GM12878 (cell line): ENCODE measurements at regions not wholly inside any gene's neighbourhood (a gene's known extent, or its start where the extent isn't known, plus 50 kb on each side); places are given as distances from the start of the nearest gene placed in this dataset.

ENCODE experiments used
- ATAC-seq: fragments of 200-7000 bp; cut with Tn5 transposase; 3 replicates; pipeline ENCODE4 v1.9.1; 2020; ENCODE audit warnings: mild to moderate bottlenecking, moderate library complexity
- BruUV-seq: library from RNA; stranded (reverse); fragments of 400-500 nt; replicated peaks from 2 replicates; lab custom pipeline; 2021; lab: Mats Ljungman, UMichigan
- CTCF ChIA-PET: fragments of 300-600 bp; sonication (Branson Sonifier 250); formaldehyde crosslinking; extraction: SDS; loops from one replicate; lab custom pipeline; 2021; ENCODE audit warnings: inconsistent platforms; lab: Yijun Ruan, JAX
- POLR2A ChIA-PET: fragments of 350-600 bp; formaldehyde crosslinking; extraction: SDS; loops from one replicate; lab custom pipeline; 2021; ENCODE audit warnings: inconsistent platforms; lab: Charles Lee
- RAD21 ChIA-PET: fragments of 300-600 bp; sonication (Branson Sonifier 250); formaldehyde crosslinking; loops from one replicate; lab custom pipeline; 2023; ENCODE audit warnings: antibody characterized with exemption; ENCODE audit not compliant: unreplicated experiment; lab: Charles Lee
- SMC1A ChIA-PET: fragments of 300-600 bp; sonication (Branson Sonifier 250); formaldehyde crosslinking; loops from one replicate; lab custom pipeline; 2023; ENCODE audit not compliant: unreplicated experiment, uncharacterized antibody; lab: Charles Lee
- DNase-seq: peaks from one replicate; pipeline ENCODE4 v3.0.0-alpha.2; 2011; ENCODE audit warnings: low read depth, low spot score
- FAIRE-seq: peaks from 3 replicates; lab custom pipeline; 2011; peaks lifted over from hg19 to GRCh38; lab: Jason Lieb, UNC
- H2AFZ ChIP-seq: 2 replicates; pipeline ENCODE4 v1.6.0; 2011; ENCODE audit warnings: low read depth, low read length, control low read depth; ENCODE audit not compliant: control insufficient read depth
- H3K27ac ChIP-seq: 2 replicates; pipeline ENCODE4 v1.5.1; 2011; ENCODE audit warnings: control low read depth; ENCODE audit not compliant: control insufficient read depth, insufficient read depth
- H3K27me3 ChIP-seq, 2 experiments: replicated peaks in 1 of 2; 2 replicates each; pipeline versions ENCODE4 v1.6.0 to v1.6.1; 2011; ENCODE audit warnings: low read length in 1 of 2; ENCODE audit not compliant: control insufficient read depth in 2 of 2, insufficient read depth in 2 of 2
- H3K36me3 ChIP-seq, 2 experiments: 2 replicates each; pipeline ENCODE4 v1.5.1; 2011; ENCODE audit warnings: low read length in 1 of 2; ENCODE audit not compliant: control insufficient read depth in 2 of 2, insufficient read depth in 2 of 2
- H3K4me1 ChIP-seq: 2 replicates; pipeline ENCODE4 v1.6.1; 2011; ENCODE audit warnings: mild to moderate bottlenecking, low read length, moderate library complexity, mixed read lengths; ENCODE audit not compliant: control insufficient read depth, insufficient read depth
- H3K4me2 ChIP-seq: 2 replicates; pipeline ENCODE4 v1.6.0; 2011; ENCODE audit warnings: control low read depth; ENCODE audit not compliant: control insufficient read depth, insufficient read depth
- H3K4me3 ChIP-seq: fragments of 200-600 bp; sonication (generic); 2 replicates; pipeline ENCODE4 v1.5.1; 2016
- H3K79me2 ChIP-seq: 2 replicates; pipeline ENCODE4 v1.6.0; 2011; ENCODE audit warnings: low read length; ENCODE audit not compliant: control insufficient read depth, insufficient read depth
- H3K9ac ChIP-seq: 2 replicates; pipeline ENCODE4 v1.8.0; 2011; ENCODE audit warnings: low read length, control low read depth, mixed read lengths; ENCODE audit not compliant: control insufficient read depth, insufficient read depth
- H3K9me3 ChIP-seq: replicated peaks from 3 replicates; pipeline ENCODE4 v1.5.1; 2011; ENCODE audit warnings: mild to moderate bottlenecking, low read length; ENCODE audit not compliant: control insufficient read depth, insufficient read depth
- H4K20me1 ChIP-seq: 2 replicates; pipeline ENCODE4 v1.6.0; 2011; ENCODE audit not compliant: control insufficient read depth, insufficient read depth
- BMI1 ChIP-seq: fragments of 450-650 bp; IDR thresholded peaks from 2 replicates; pipeline ENCODE4 v1.6.1; 2016; ENCODE audit warnings: mild to moderate bottlenecking, moderate library complexity, borderline replicate concordance
- CREM ChIP-seq: IDR thresholded peaks from 2 replicates; pipeline ENCODE4 v1.6.1; 2014; ENCODE audit warnings: antibody characterized with exemption, low read depth
- E4F1 ChIP-seq: fragments of 450-650 bp; IDR thresholded peaks from 2 replicates; pipeline ENCODE4 v1.6.1; 2018; ENCODE audit warnings: borderline replicate concordance, mild to moderate bottlenecking; ENCODE audit not compliant: partially characterized antibody
- KLF5 ChIP-seq: fragments of 450-650 bp; IDR thresholded peaks from 2 replicates; pipeline ENCODE4 v1.6.1; 2014; ENCODE audit warnings: mild to moderate bottlenecking; ENCODE audit not compliant: partially characterized antibody
- MEF2B ChIP-seq: fragments of 450-650 bp; IDR thresholded peaks from 2 replicates; pipeline ENCODE4 v1.6.1; 2018; ENCODE audit warnings: mild to moderate bottlenecking, moderate library complexity; ENCODE audit not compliant: partially characterized antibody, poor library complexity, severe bottlenecking
- POU2F2 ChIP-seq: IDR thresholded peaks from 3 replicates; pipeline ENCODE4 v1.6.1; 2011; ENCODE audit warnings: low read depth, mild to moderate bottlenecking, low read length, borderline replicate concordance
- RAD51 ChIP-seq: fragments of 450-650 bp; IDR thresholded peaks from 2 replicates; pipeline ENCODE4 v1.6.1; 2016; ENCODE audit warnings: moderate library complexity, mild to moderate bottlenecking, inconsistent platforms
- USF1 ChIP-seq: IDR thresholded peaks from 2 replicates; pipeline ENCODE4 v1.6.1; 2011; ENCODE audit warnings: borderline replicate concordance, low read depth, mild to moderate bottlenecking, moderate library complexity, mixed read lengths, low read length; ENCODE audit not compliant: insufficient read depth; ENCODE audit errors: extremely low read length
- WGBS: methylation state at CpG from one replicate; pipeline ENCODE4 v1.1.6; 2016; ENCODE audit warnings: low lambda C conversion rate; ENCODE audit not compliant: insufficient replicate concordance, insufficient coverage; ENCODE audit errors: missing lambda C conversion rate; 5-methylcytosine and 5-hydroxymethylcytosine counted together
- in situ Hi-C: fragments of 300-500 bp; cut with MboI; formaldehyde crosslinking; loops from 9 replicates; pipeline ENCODE4 v1.14.3; 2018; ENCODE audit warnings: mixed read lengths
- intact Hi-C: fragments of 100-400 bp; cut with micrococcal nuclease; formaldehyde crosslinking; loops from one replicate; pipeline ENCODE4 v1.14.2; 2022; ENCODE audit not compliant: unreplicated experiment

- Histone ChIP-seq H3K4me2 (no peak overlapping the region), H3K79me2 (no peaks in the 10 kb centered on the region), H3K9ac (no peak overlapping the region), H3K27ac (no peak overlapping the region), H3K27me3 (no peaks in the 10 kb centered on the region; a peak in 1 of 4 replicates), H3K36me3 (no peaks in the 10 kb centered on the region), H3K9me3 (no peaks in the 10 kb centered on the region; the same call in 2 of the 3 replicates), H3K4me1 (no peaks in the 10 kb centered on the region), H2AFZ (no peak overlapping the region), H4K20me1 (no peaks in the 10 kb centered on the region), H3K4me3 (no peak overlapping the region)
- DNase-seq (no peak), ATAC-seq (no peak), FAIRE-seq (no peak)
- BruUV-seq, result no TSS peak
- ChIA-PET RAD21 (no interaction called here), CTCF (interaction anchor here (1.0 kb wide), 1 partner anchor 14 kb away, joined by 3 read pairs; no protein-coding TSS in a partner anchor), SMC1A (interaction anchor here (1.4 kb wide), 1 partner anchor 13 kb away, joined by 3 read pairs; no protein-coding TSS in a partner anchor), POLR2A (no interaction called here)
- TF ChIP-seq RAD51 (no peak), BMI1 (no peak)
- in situ Hi-C loops (no loop called here), intact Hi-C loops (no loop called here)
- 57% methylated on average over 6 of the region's 6 CpGs for WGBS
Observed at GRCh38 chr5:56493308-56493707, 260.2 kb upstream of the ANKRD55 start.

GRCh38 chr5:56492812-56493211, 259.7 kb upstream of the ANKRD55 start:
- in situ Hi-C loops (no loop called here), intact Hi-C loops (no loop called here)
- TF ChIP-seq CREM, result no peak
- TF ChIP-seq POU2F2, result no peak
- no peak for TF ChIP-seq KLF5
- TF ChIP-seq E4F1, result no peak
- no peak for TF ChIP-seq USF1
- TF ChIP-seq MEF2B, result no peak
- no peak overlapping the region for H3K4me2 ChIP-seq
- CTCF ChIA-PET, result no interaction called here
- no peaks in the 10 kb centered on the region for H3K79me2 ChIP-seq
- H4K20me1 ChIP-seq, result no peaks in the 10 kb centered on the region
- SMC1A ChIA-PET, result no interaction called here
- POLR2A ChIA-PET, result no interaction called here
- RAD21 ChIA-PET, result no interaction called here
- H3K9ac ChIP-seq, result no peak overlapping the region
- no peak overlapping the region for H2AFZ ChIP-seq
- no peak overlapping the region for H3K27ac ChIP-seq
- no TSS peak for BruUV-seq
- no peaks in the 10 kb centered on the region; the same call in 2 of the 3 replicates for H3K9me3 ChIP-seq
- no peaks in the 10 kb centered on the region for H3K36me3 ChIP-seq
- no peak overlapping the region for H3K4me3 ChIP-seq
- FAIRE-seq (no peak), DNase-seq (no peak), ATAC-seq (no peak)
- 41% methylated on average over 5 of the region's 5 CpGs for WGBS
- no peaks in the 10 kb centered on the region; a peak in 1 of 4 replicates for H3K27me3 ChIP-seq
- no peaks in the 10 kb centered on the region for H3K4me1 ChIP-seq
